ENCODE measurements at regions not wholly inside any gene's neighbourhood (a gene's known extent, or its start where the extent isn't known, plus 50 kb on each side); places are given as distances from the start of the nearest gene placed in this dataset.

GRCh38 chr12:113589437-113589836 lies 117.8 kb upstream of the LHX5 start:
- no peak for TF ChIP-seq POLR2A (IDR thresholded peaks at IDR 0.05)
- no peak for TF ChIP-seq CTCF (IDR thresholded peaks at IDR 0.05)
- no peak for TF ChIP-seq EP300 (IDR thresholded peaks at IDR 0.05)
- no peak for TF ChIP-seq POLR2AphosphoS5 (IDR thresholded peaks at IDR 0.05)

Data from sigmoid colon (tissue), 4 donors.